ENCODE measurements at regions not wholly inside any gene's neighbourhood (a gene's known extent, or its start where the extent isn't known, plus 50 kb on each side); places are given as distances from the start of the nearest gene placed in this dataset.

DNA sequence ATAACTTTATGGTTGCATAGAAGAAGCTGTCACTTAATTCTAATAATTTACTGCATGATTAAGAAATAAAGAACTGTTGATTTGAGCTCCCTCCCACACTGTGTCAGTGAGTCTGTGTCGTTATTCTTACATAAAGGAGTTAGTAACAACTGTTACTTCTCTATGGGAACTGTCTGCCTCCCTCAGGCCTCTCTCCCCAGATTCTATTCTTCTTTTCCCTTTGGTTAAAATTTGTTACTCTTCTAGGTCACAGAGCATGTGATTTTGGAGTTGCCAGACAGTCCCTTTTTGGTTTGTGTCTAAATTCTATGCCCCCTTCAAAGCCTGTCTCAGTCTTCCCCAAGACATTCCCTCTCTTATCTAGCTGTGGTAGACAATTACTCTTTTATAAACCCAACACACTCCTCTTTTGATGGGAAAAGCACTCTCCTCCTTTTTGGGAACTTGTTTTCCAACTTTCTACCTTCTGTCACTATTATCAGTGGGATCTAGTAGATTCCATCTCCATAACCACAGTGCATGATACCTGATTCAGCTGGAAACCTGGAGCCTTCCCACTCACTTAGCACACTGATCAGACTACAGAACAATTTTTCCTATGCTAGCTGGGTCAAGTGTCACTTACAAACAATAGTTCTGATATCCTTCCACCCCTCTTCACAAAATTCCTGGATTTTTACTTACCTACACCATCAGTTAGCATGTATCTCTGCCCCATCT is 422.1 kb upstream of the TGFBR2 start:
- TF ChIP-seq NFRKB (IDR thresholded peaks at IDR 0.05) (no peak), HDGF (IDR thresholded peaks at IDR 0.05; ENCODE audit: borderline replicate concordance) (no peak), SP1 (IDR thresholded peaks at IDR 0.05) (no peak), BHLHE40 (IDR thresholded peaks at IDR 0.05; ENCODE audit: borderline replicate concordance) (no peak), ARNT (IDR thresholded peaks at IDR 0.05) (no peak), FOXA1 (IDR thresholded peaks at IDR 0.05) (no peak), FOXM1 (IDR thresholded peaks at IDR 0.05; ENCODE audit: borderline replicate concordance) (no peak), ELF4 (IDR thresholded peaks at IDR 0.05) (no peak), CTBP1 (IDR thresholded peaks at IDR 0.05; ENCODE audit: borderline replicate concordance) (no peak), L3MBTL2 (conservative IDR thresholded peaks at IDR 0.05) (no peak), SUZ12 (IDR thresholded peaks at IDR 0.05) (no peak), FOXK2 (IDR thresholded peaks at IDR 0.05) (no peak)
- TF ChIP-seq, protein P1, sequence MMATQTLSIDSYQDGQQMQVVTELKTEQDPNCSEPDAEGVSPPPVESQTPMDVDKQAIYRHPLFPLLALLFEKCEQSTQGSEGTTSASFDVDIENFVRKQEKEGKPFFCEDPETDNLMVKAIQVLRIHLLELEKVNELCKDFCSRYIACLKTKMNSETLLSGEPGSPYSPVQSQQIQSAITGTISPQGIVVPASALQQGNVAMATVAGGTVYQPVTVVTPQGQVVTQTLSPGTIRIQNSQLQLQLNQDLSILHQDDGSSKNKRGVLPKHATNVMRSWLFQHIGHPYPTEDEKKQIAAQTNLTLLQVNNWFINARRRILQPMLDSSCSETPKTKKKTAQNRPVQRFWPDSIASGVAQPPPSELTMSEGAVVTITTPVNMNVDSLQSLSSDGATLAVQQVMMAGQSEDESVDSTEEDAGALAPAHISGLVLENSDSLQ (IDR thresholded peaks at IDR 0.05), result no peak

All from HEK293T (cell line).